GM21390 (cell line): ENCODE measurements at regions not wholly inside any gene's neighbourhood (a gene's known extent, or its start where the extent isn't known, plus 50 kb on each side); places are given as distances from the start of the nearest gene placed in this dataset.
A peak's percentile ranks its signal among the peaks of the same experiment; 100 is the strongest.

Experiments
- ATAC-seq: cut with Tn5 transposase; IDR thresholded peaks from one replicate; pipeline ENCODE4 v1.9.1; 2021; ENCODE audit not compliant: unreplicated experiment

DNA sequence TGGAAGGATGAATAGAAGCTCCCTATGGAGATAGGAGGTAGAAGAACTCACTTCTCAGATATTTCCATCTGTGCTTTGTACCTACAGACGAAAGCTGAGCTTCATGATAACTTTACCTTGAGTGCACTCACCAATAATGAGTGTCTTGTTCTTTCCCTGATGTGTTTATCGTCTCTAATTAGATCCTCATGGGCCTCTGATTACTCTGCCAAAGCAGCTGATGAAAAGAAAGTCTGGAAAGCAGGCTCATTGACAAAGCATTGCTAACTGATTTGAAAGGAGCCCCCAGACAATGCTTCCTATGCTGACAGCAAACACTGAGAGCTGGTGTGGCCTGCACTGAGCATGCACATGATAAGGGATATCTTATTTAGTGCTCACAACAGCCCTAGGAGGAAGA is 183.9 kb upstream of the GHITM start:
- ATAC-seq = no peak

DNA sequence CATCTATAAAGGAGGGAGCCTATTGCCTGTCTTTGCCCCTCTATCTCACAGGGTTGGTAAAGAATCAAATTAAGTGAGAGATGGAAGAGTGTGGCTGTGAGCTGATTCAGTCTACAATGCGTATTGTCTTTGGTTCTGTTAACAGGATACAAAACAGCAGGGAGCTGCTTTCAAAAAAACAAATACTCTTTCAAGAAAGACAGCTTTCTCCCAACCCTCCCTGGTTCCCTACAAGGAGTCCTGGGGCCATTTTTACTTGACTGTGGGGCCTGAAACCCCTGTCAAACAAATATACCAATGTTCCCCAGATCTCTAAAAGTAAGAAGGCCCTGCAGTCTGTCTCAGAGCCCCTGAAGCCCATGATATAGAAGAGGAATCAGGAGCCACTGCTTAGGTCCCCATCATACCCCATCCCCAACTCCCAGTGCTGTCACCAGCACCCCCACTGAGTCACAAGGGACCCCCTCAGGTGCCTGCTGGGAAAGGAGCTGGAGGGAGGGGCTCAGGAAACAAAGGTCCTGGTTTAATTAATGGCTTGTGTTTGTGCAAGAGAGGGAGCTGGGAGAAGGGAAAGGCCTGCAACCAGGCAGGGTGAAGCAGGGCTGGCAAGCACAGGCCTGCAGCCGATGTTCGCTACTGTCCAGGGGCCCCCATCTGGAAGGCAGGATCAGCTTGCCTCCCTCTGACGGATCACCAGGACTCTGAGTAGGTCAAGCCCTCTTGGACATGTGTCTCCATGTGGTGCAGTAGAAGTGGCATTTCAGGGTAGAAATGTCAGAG is 182.0 kb upstream of the GHITM start:
- ATAC-seq = no peak

- no peak for ATAC-seq
These were observed 180.0 kb upstream of the GHITM start for GRCh38 chr10:83959328-83959727.

GRCh38 chr10:83960125-83960524 is 179.2 kb upstream of the GHITM start:
- no peak for ATAC-seq

- ATAC-seq = no peak
These were observed 177.7 kb upstream of the GHITM start for GRCh38 chr10:83961620-83962019.

DNA sequence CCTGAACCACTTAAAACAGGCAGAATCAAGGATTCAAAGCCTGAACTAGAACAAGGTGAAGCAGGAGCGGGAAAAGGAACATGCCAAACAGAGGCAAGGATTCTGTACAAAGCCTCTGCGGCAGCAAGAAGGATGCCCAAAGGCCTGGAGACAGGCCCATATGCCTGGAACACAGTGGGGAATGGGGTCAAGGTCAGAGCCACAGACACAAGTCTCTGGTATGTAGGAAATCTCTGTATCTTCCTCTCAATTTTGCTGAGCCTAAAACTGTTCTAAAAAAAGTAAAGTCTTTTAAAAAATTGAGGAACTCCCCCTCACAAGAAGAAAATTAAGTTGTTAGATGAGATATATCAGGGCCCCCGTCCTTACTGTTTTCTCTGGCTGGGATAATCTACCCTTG is 175.9 kb upstream of the GHITM start:
- no peak for ATAC-seq

- ATAC-seq = no peak
These were observed 173.8 kb upstream of the GHITM start for GRCh38 chr10:83965473-83965872.

GRCh38 chr10:83968052-83968451 is 171.3 kb upstream of the GHITM start:
- no peak for ATAC-seq

DNA sequence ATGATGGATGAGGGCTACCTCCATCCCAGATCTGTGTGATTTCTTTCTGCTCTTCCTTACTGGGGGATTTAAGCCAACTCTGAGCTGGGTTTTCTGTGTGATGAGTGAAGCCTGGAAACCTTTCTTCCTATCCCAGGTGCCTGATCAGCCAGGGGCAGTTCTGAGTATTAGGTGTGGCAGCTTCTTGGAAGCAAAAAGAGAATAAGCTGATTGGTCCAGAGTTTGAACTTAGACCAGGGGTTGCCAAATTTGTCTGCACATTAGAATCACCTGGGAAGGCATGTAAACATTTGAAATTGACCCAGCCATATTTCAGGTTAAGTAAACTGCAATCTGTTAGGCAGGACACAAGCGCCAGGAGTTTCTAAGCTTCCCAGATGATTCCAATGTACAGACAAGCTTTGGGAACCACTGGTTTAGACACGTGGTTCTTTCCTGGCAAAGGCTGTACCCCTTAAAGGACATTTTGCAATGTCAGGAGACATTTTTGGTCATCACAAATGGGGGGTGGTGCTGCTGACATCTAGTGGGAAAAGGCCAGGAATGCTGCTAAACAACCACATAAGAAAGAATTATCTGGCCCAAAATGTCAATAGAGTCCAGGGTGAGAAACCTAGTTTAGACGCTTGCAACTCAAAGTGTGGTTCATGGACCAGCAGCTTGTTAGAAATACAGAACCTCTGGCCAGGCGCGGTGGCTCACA is 160.5 kb upstream of the GHITM start:
- no peak for ATAC-seq

DNA sequence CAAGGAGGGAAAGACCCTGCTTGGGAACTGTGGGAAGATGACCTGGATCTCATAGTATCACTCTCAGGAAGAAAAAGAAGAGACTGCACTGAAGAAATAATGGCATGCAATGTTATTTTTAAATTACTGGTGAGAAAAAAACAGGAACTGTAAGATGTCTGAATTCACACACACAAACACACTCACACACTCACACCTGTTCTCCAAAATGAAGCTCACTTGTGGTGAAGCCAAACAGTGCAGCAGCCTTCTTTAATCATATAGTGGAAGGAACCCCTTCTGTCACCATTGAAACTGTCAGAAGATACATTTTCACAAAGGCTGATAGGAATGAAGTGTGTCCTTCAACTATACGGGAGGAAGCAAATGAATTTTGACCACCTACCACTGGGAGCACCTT is 156.5 kb upstream of the GHITM start:
- ATAC-seq = no peak

GRCh38 chr10:83983578-83984255 is 155.6 kb upstream of the GHITM start:
- no peak for ATAC-seq

DNA sequence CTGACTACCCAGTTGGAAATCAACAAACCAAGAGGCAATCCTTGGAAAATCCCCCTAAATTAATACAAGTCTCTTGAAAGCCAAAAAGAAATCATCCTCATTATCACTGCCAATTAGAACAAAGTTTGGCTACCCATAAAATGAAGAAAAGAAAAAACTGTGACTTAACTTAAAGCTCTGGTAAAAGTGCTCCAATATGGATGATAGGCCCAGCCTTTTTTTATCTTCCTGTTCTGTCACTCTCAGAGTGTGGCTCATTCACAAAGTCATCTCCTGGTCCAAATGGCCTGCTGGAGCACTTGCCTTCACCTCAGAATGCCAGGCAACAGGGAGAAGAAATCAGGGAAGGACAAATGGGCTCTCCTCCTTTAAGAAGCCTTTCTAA is 155.1 kb upstream of the GHITM start:
- no peak for ATAC-seq

- ATAC-seq = no peak
These were observed 152.5 kb upstream of the GHITM start for GRCh38 chr10:83986800-83987199.

DNA sequence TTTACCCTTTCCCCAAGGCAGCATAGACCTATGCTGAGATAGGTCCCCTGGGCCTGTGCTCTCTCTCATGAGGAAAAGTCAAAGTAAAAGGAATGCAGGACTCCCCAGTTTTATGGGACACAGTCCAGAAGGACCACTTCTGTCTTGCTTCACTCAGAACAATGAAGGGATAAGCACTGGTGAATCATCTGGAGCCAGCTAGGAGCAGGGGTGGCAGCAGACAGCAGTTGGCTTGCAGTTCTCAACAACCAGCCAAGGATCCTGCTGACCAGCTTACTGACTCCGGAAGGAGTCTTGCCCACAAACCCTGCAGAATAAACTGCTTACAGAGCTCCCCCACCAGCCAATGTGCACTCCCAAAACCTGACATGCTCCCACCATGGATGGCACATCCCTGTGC is 152.1 kb upstream of the GHITM start:
- no peak for ATAC-seq

DNA sequence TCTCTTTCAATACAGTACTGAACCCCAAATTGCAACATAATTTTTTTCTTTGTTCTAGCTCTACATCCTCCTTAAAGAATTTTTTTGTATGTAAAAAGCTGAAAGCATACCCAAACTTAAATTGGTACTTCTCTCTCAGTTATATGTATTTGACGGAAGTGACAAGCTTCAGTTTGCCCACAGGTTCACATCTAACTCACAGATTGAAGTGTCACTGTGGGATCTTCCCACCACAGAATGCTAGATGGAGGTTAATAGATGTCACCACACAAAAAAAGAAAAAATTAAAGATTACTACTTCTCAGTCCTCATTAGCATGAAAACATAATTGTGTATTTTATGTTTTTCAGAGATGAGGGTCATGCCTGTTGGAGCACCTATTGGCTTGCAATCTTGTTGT is 150.9 kb upstream of the GHITM start:
- no peak for ATAC-seq

DNA sequence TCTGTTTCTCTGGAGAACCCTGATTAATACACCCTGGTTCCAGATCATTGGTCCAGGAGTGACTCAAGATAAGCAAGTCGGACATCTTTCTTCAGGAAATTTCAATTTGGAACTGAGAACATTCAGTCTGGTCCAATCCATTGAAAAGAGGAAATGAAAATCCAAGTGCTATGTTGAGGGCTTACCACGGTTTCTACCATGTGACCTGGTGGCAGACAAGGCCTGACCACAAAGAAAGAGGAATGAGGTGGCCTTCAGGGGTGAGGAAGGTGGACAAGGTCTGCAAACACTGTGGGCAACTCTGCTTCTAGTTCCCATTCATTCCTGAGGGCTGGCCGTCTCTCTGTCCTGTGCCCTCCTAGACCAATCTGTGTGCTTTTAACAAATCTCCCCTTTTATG is 149.2 kb upstream of the GHITM start:
- peak; percentile 94 for ATAC-seq

- no peak for ATAC-seq
These were observed 147.1 kb upstream of the GHITM start for GRCh38 chr10:83991986-83992753.

GRCh38 chr10:83994325-83994724 is 145.0 kb upstream of the GHITM start:
- ATAC-seq = no peak

- ATAC-seq = no peak
These were observed 143.5 kb upstream of the GHITM start for GRCh38 chr10:83995738-83996331.

DNA sequence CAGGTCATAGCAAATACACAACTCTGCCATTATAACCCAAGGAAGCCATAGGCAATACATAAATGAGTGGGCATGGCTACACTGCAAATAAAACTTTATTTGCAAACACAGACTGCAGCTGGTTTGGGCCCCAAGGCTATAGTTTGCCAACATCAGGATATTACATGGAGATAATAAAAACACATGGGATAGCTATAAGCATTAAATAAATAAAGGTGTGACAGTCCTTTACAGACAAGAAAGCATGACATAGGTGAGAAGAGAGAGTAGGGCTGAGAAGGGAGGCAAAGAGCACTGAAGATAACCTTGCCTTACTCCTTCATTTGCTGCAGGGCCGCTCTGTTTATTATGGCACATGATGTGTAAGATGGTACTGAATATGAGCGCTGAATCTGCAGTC is 135.1 kb upstream of the GHITM start:
- no peak for ATAC-seq

DNA sequence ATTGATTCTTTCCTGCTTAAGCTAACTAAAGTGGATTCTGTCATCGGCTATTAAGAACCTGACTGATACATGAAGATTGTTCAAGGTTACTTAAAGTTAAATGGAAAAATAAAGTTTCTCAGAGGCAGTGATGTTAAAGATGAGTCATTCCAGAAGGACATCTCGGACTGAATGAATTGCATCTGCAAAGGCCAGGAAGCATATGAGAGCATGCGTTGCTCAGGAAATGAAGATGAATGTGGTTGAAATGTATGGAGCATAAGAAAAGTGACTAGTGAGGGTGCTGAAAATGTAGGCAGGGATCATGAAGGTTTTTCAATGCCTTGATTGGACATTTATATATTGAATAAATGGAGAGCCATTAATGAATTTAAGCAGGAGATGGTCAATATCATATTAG is 133.9 kb upstream of the GHITM start:
- no peak for ATAC-seq
